B cell (primary cell): ENCODE measurements at regions not wholly inside any gene's neighbourhood (a gene's known extent, or its start where the extent isn't known, plus 50 kb on each side); places are given as distances from the start of the nearest gene placed in this dataset.

ENCODE experiments used
- ATAC-seq: fragments of 200-7000 bp; cut with Tn5 transposase; one replicate; pipeline ENCODE4 v1.10.0; 2021; ENCODE audit warnings: low read depth, mild to moderate bottlenecking, moderate number of reproducible peaks, moderate library complexity
- CTCF ChIA-PET: fragments of 350-600 bp; sonication (Branson Sonifier 250); formaldehyde crosslinking; loops from one replicate; lab custom pipeline; 2021; ENCODE audit warnings: antibody characterized with exemption, inconsistent platforms; lab: Charles Lee
- POLR2A ChIA-PET: fragments of 350-600 bp; sonication (Branson Sonifier 250); formaldehyde crosslinking; loops from one replicate; lab custom pipeline; 2021; ENCODE audit warnings: antibody characterized with exemption; lab: Charles Lee
- DNase-seq: peaks from one replicate; pipeline ENCODE4 v3.0.0; 2013
- H2AFZ ChIP-seq: 2 replicates; pipeline ENCODE4 v1.6.1; 2012; ENCODE audit warnings: mild to moderate bottlenecking, low read depth, low read length; ENCODE audit not compliant: insufficient read depth, poor library complexity, severe bottlenecking
- H3K27ac ChIP-seq, 2 donors: 1 replicate in 1 of 2; 2 replicates in 1 of 2; pipeline ENCODE4 v1.5.1; 2012 to 2013; ENCODE audit warnings: low read length in 2 of 2, mild to moderate bottlenecking in 2 of 2, moderate library complexity in 1 of 2
- H3K27me3 ChIP-seq, 4 experiments: fragments of 200-600 bp in 1 of 4; sonication (generic) in 1 of 4; replicated peaks in 1 of 4; 1 replicate in 2 of 4; 2 replicates in 2 of 4; pipeline versions ENCODE4 v1.6.1 to v1.7.0; 2013 to 2016; ENCODE audit warnings: low read length in 3 of 4, mild to moderate bottlenecking in 2 of 4, mixed read lengths in 1 of 4, moderate library complexity in 1 of 4; ENCODE audit not compliant: insufficient read depth in 4 of 4, control insufficient read depth in 3 of 4; ENCODE audit errors: control extremely low read depth in 1 of 4
- H3K36me3 ChIP-seq, 2 experiments: replicated peaks in 1 of 2; 1 replicate in 1 of 2; 2 replicates in 1 of 2; pipeline versions ENCODE4 v1.6.1 to v1.7.1; 2013; ENCODE audit warnings: low read length in 1 of 2; ENCODE audit not compliant: insufficient read depth in 2 of 2, control insufficient read depth in 1 of 2; ENCODE audit errors: control extremely low read depth in 1 of 2, extremely low read depth in 1 of 2
- H3K4me1 ChIP-seq, 2 donors: fragments of 200-600 bp in 1 of 2; sonication (generic) in 1 of 2; 1 replicate in 1 of 2; 2 replicates in 1 of 2; pipeline versions ENCODE4 v1.5.1 to v1.6.1; 2013 to 2017; ENCODE audit warnings: low read length in 2 of 2; ENCODE audit not compliant: control insufficient read depth in 2 of 2, insufficient read depth in 2 of 2
- H3K4me2 ChIP-seq: replicated peaks from 2 replicates; pipeline ENCODE3; 2012; ENCODE audit warnings: mild to moderate bottlenecking, low read depth, low read length; ENCODE audit not compliant: poor library complexity, severe bottlenecking
- H3K4me3 ChIP-seq, 5 experiments: fragments of 200-600 bp in 1 of 5; sonication (generic) in 1 of 5; 1 replicate in 3 of 5; 2 replicates in 2 of 5; pipeline versions ENCODE4 v1.5.1 to v1.7.0; 2011 to 2016; ENCODE audit warnings: low read length in 4 of 5, mild to moderate bottlenecking in 4 of 5, low read depth in 2 of 5, control low read depth in 1 of 5, moderate library complexity in 1 of 5; ENCODE audit not compliant: insufficient read depth in 1 of 5; ENCODE audit errors: control extremely low read depth in 1 of 5, extremely low read depth in 1 of 5
- H3K79me2 ChIP-seq: fragments of 200-600 bp; sonication (generic); one replicate; pipeline ENCODE4 v1.6.0; 2016; ENCODE audit warnings: low read length; ENCODE audit not compliant: control insufficient read depth, insufficient read depth
- H3K9ac ChIP-seq: fragments of 200-600 bp; sonication (generic); 2 replicates; pipeline ENCODE4 v1.6.1; 2017; ENCODE audit warnings: mild to moderate bottlenecking, low read length, moderate library complexity
- H3K9me3 ChIP-seq, 3 donors: one replicate each; pipeline versions ENCODE4 v1.6.1 to v1.7.1; 2013; ENCODE audit warnings: low read length in 2 of 3; ENCODE audit not compliant: control insufficient read depth in 2 of 3, insufficient read depth in 1 of 3; ENCODE audit errors: control extremely low read depth in 1 of 3
- H4K20me1 ChIP-seq: 2 replicates; pipeline ENCODE4 v1.6.0; 2012; ENCODE audit warnings: mild to moderate bottlenecking, low read length; ENCODE audit not compliant: insufficient read depth, control insufficient read depth, poor library complexity, severe bottlenecking
- H3K27ac Mint-ChIP-seq: one replicate; pipeline ENCODE4 v1.8.0; 2021; ENCODE audit warnings: mixed read lengths
- H3K27me3 Mint-ChIP-seq: one replicate; pipeline ENCODE4 v1.8.0; 2021; ENCODE audit warnings: mixed read lengths
- H3K4me1 Mint-ChIP-seq: one replicate; pipeline ENCODE4 v1.8.0; 2021; ENCODE audit warnings: mixed read lengths
- H3K4me3 Mint-ChIP-seq: one replicate; pipeline ENCODE4 v1.8.0; 2021; ENCODE audit warnings: mixed read lengths
- H3K9me3 Mint-ChIP-seq: one replicate; pipeline ENCODE4 v1.8.0; 2022; ENCODE audit warnings: mixed read lengths; ENCODE audit not compliant: insufficient read depth
- CTCF ChIP-seq: fragments of 200-600 bp; IDR thresholded peaks from one replicate; pipeline ENCODE4 v1.8.0; 2022; ENCODE audit warnings: antibody characterized with exemption, mild to moderate bottlenecking
- EZH2 ChIP-seq: IDR thresholded peaks from 2 replicates; pipeline ENCODE4 v1.6.1; 2012; ENCODE audit warnings: borderline replicate concordance, low read depth, mild to moderate bottlenecking, moderate library complexity, low read length; ENCODE audit not compliant: insufficient read depth, poor library complexity, severe bottlenecking
- WGBS: methylation state at CpG from one replicate; pipeline ENCODE4 v1.1.5; 2013; ENCODE audit warnings: missing lambda C conversion rate; ENCODE audit not compliant: insufficient coverage; 5-methylcytosine and 5-hydroxymethylcytosine counted together
- intact Hi-C: fragments of 100-400 bp; cut with micrococcal nuclease; formaldehyde crosslinking; loops from one replicate; pipeline ENCODE4 v1.10.0; 2022

GRCh38 chr7:22025983-22026382, 80.3 kb upstream of the CDCA7L start:
- no peak for ATAC-seq
- Histone ChIP-seq H3K36me3 (no peaks in the 10 kb centered on the region), H3K9ac (no peak overlapping the region), H4K20me1 (no peaks in the 10 kb centered on the region), H3K4me3 (no peak overlapping the region), H3K9me3 (no peaks in the 10 kb centered on the region), H3K27me3 (peaks cover 0 to 2% (median 0%) of the 10 kb centered on the region in 4 experiments), H3K4me1 (no peaks in the 10 kb centered on the region), H2AFZ (no peak overlapping the region), H3K4me2 (no peak overlapping the region), H3K79me2 (no peaks in the 10 kb centered on the region), H3K27ac (no peak overlapping the region)
- no peaks in the 10 kb centered on the region for H3K4me1 Mint-ChIP-seq
- ChIA-PET POLR2A (no interaction called here), CTCF (no interaction called here)
- TF ChIP-seq EZH2 = no peak
- TF ChIP-seq CTCF = no peak
- no peak overlapping the region for H3K27ac Mint-ChIP-seq
- H3K9me3 Mint-ChIP-seq = no peaks in the 10 kb centered on the region
- no peak overlapping the region for H3K4me3 Mint-ChIP-seq
- no CpG with 5 or more reads among the region's 7 CpGs for WGBS
- intact Hi-C loops = no loop called here
- DNase-seq = no peak
- peaks cover 12% of the 10 kb centered on the region for H3K27me3 Mint-ChIP-seq

DNA sequence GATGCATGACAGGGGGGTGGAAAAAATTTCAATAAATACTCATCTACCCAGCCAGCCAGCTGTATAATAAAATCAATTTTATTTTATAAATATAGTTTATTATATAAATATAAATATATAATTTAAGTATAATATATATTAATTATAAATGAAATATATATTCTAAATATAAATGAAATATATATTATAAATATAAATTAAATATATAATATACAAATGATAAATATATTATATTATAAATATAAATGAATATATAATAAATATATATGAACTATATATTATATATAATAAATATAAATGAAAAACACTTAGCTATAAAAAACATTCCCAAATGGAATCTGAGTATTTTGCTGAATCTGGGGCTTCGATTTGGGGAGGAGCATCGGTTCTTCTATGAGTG, 79.4 kb upstream of the CDCA7L start:
- no peak for DNase-seq
- Histone ChIP-seq H3K4me2 (no peak overlapping the region), H3K4me3 (no peak overlapping the region), H4K20me1 (no peaks in the 10 kb centered on the region), H3K9ac (no peak overlapping the region), H3K36me3 (no peaks in the 10 kb centered on the region), H3K27ac (no peak overlapping the region), H3K27me3 (peaks cover 0 to 2% (median 0%) of the 10 kb centered on the region in 4 experiments), H3K79me2 (no peaks in the 10 kb centered on the region), H3K4me1 (no peaks in the 10 kb centered on the region), H3K9me3 (no peaks in the 10 kb centered on the region), H2AFZ (no peak overlapping the region)
- Mint-ChIP-seq H3K9me3 (no peaks in the 10 kb centered on the region), H3K27ac (no peak overlapping the region), H3K4me3 (no peak overlapping the region), H3K27me3 (peaks cover 12% of the 10 kb centered on the region), H3K4me1 (no peaks in the 10 kb centered on the region)
- intact Hi-C loops = no loop called here
- TF ChIP-seq CTCF = no peak
- TF ChIP-seq EZH2 = no peak
- ChIA-PET POLR2A (no interaction called here), CTCF (no interaction called here)
- no peak for ATAC-seq
- 83% methylated on average over 1 of the region's 2 CpGs for WGBS
